ENCODE measurements at regions not wholly inside any gene's neighbourhood (a gene's known extent, or its start where the extent isn't known, plus 50 kb on each side); places are given as distances from the start of the nearest gene placed in this dataset.

GRCh38 chr7:136290351-136290750, 313.2 kb upstream of the MTPN start:
- Histone ChIP-seq H3K4me3 (ENCODE audit: low read length, poor library complexity, severe bottlenecking) (no peak overlapping the region), H3F3A (ENCODE audit: low read depth) (no peaks in the 10 kb centered on the region), H3K36me3 (ENCODE audit: insufficient read depth, low read length) (no peaks in the 10 kb centered on the region), H4K20me1 (ENCODE audit: insufficient read depth, low read length, poor library complexity, severe bottlenecking) (no peaks in the 10 kb centered on the region), H3K4me2 (ENCODE audit: low read depth, low read length, poor library complexity, severe bottlenecking) (no peak overlapping the region), H3K79me2 (ENCODE audit: insufficient read depth, low read length) (no peaks in the 10 kb centered on the region), H3K9me2 (replicated peaks; ENCODE audit: low read depth, low read length) (no peaks in the 10 kb centered on the region), H2AFZ (ENCODE audit: low read length) (no peak overlapping the region), H3K9ac (ENCODE audit: low read depth, low read length, poor library complexity, severe bottlenecking) (no peak overlapping the region), H3K4me1 (ENCODE audit: insufficient read depth, low read length, poor library complexity, severe bottlenecking) (no peaks in the 10 kb centered on the region), H3K27me3 (ENCODE audit: insufficient read depth, low read length, poor library complexity, severe bottlenecking) (no peaks in the 10 kb centered on the region), H3K9me3 (ENCODE audit: insufficient read depth, low read depth, low read length) (no peaks in the 10 kb centered on the region)
- no peak for TF ChIP-seq EZH2phosphoT487 (IDR thresholded peaks at IDR 0.05; ENCODE audit: borderline replicate concordance)
- no peak for TF ChIP-seq CTCF (conservative IDR thresholded peaks at IDR 0.05; ENCODE audit: low read length)

- no peaks in the 10 kb centered on the region; the same call in 1 of the 2 replicates for H3K9me2 ChIP-seq (replicated peaks; ENCODE audit: low read depth, low read length)
- no peaks in the 10 kb centered on the region for H3K27me3 ChIP-seq (ENCODE audit: insufficient read depth, low read length, poor library complexity, severe bottlenecking)
- no peak overlapping the region for H2AFZ ChIP-seq (ENCODE audit: low read length)
- no peaks in the 10 kb centered on the region for H3K79me2 ChIP-seq (ENCODE audit: insufficient read depth, low read length)
- H3K9ac ChIP-seq (ENCODE audit: low read depth, low read length, poor library complexity, severe bottlenecking), result no peak overlapping the region
- TF ChIP-seq EZH2phosphoT487 (IDR thresholded peaks at IDR 0.05; ENCODE audit: borderline replicate concordance) (no peak), CTCF (conservative IDR thresholded peaks at IDR 0.05; ENCODE audit: low read length) (no peak)
- H3K4me3 ChIP-seq (ENCODE audit: low read length, poor library complexity, severe bottlenecking), result no peak overlapping the region
- H3K9me3 ChIP-seq (ENCODE audit: insufficient read depth, low read depth, low read length), result no peaks in the 10 kb centered on the region
- H3K4me2 ChIP-seq (ENCODE audit: low read depth, low read length, poor library complexity, severe bottlenecking), result no peak overlapping the region
- no peaks in the 10 kb centered on the region for H3K4me1 ChIP-seq (ENCODE audit: insufficient read depth, low read length, poor library complexity, severe bottlenecking)
- no peaks in the 10 kb centered on the region for H3K36me3 ChIP-seq (ENCODE audit: insufficient read depth, low read length)
- no peaks in the 10 kb centered on the region for H4K20me1 ChIP-seq (ENCODE audit: insufficient read depth, low read length, poor library complexity, severe bottlenecking)
- no peaks in the 10 kb centered on the region for H3F3A ChIP-seq (ENCODE audit: low read depth)
Measured at GRCh38 chr7:136278057-136278456, 300.9 kb upstream of the MTPN start.

GRCh38 chr7:136275794-136276193, 298.6 kb upstream of the MTPN start:
- Histone ChIP-seq H3K4me2 (ENCODE audit: low read depth, low read length, poor library complexity, severe bottlenecking) (no peak overlapping the region), H3K9ac (ENCODE audit: low read depth, low read length, poor library complexity, severe bottlenecking) (no peak overlapping the region), H3K27me3 (ENCODE audit: insufficient read depth, low read length, poor library complexity, severe bottlenecking) (no peaks in the 10 kb centered on the region), H3K4me1 (ENCODE audit: insufficient read depth, low read length, poor library complexity, severe bottlenecking) (no peaks in the 10 kb centered on the region), H3K9me3 (ENCODE audit: insufficient read depth, low read depth, low read length) (no peaks in the 10 kb centered on the region), H3K79me2 (ENCODE audit: insufficient read depth, low read length) (no peaks in the 10 kb centered on the region), H3K36me3 (ENCODE audit: insufficient read depth, low read length) (no peaks in the 10 kb centered on the region), H2AFZ (ENCODE audit: low read length) (no peak overlapping the region), H3K4me3 (ENCODE audit: low read length, poor library complexity, severe bottlenecking) (no peak overlapping the region), H4K20me1 (ENCODE audit: insufficient read depth, low read length, poor library complexity, severe bottlenecking) (no peaks in the 10 kb centered on the region), H3K9me2 (replicated peaks; ENCODE audit: low read depth, low read length) (no peaks in the 10 kb centered on the region; the same call in 1 of the 2 replicates), H3F3A (ENCODE audit: low read depth) (no peaks in the 10 kb centered on the region)
- TF ChIP-seq EZH2phosphoT487 (IDR thresholded peaks at IDR 0.05; ENCODE audit: borderline replicate concordance) (no peak), CTCF (conservative IDR thresholded peaks at IDR 0.05; ENCODE audit: low read length) (no peak)

Data from Loucy (cell line).